KBM-7 (cell line): ENCODE measurements at regions not wholly inside any gene's neighbourhood (a gene's known extent, or its start where the extent isn't known, plus 50 kb on each side); places are given as distances from the start of the nearest gene placed in this dataset.

Experiments used
- DNase-seq: peaks from one replicate; pipeline ENCODE4 v3.0.0-alpha.2; 2015
- in situ Hi-C: fragments of 300-500 bp; cut with MboI; formaldehyde crosslinking; loops from 2 replicates; pipeline ENCODE4 v1.14.3; 2020; ENCODE audit warnings: low sequenced_read_pairs, low pct_unique_long_range_greater_than_20kb, mixed read lengths

DNA sequence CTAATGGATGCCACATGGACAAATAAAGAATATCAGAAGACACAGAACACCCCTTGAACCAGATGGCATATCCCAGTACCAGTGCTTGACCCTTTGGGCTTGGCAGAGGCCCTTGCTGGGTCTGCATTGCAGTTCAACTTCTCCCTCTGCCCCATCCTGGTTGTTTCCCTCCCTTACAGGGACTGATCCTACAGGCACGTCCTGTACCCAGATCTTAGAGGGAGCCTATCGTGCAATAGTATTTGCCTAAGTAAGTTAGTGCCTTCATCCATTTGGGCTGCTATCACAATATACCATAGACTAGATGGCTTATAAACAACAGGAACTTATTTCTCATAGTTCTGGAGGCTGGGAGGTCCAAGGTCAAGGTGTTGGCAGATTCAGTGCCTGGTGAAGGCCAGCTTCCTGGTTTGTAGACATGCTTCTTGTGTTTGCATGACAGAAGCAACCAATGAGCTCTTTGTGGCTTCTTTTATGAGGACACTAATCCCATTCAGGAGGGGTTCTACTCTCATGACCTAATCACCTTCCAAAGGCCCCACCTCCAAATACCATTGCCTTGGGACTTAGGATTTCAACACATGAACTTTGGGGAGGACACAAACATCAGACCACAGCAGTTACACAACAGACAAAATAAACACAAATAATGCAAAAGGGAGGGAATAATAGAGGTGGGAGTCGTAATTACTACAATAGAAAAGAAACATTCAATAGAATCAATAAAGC lies 146.5 kb upstream of the MSX1 start:
- in situ Hi-C loops = no loop called here
- peak; percentile 3 for DNase-seq

DNA sequence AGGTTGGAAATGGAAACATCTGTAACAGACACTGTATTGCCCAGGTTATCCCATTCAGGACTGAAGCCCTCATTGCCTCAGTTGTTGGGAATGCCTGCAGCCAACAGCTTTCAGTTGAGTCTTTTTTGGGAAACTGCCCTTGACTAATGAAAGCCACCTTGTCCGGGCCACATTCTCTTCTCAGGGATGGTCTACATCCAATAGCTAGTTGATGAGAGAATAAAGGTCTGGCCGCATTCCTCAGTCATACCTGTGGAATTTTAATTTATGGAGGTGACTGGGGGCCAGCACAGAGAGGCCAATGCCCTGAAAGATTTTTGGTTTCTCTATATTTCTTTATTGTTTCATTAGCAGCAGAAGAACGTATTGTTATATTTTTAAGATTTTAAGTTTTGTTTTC lies 147.6 kb upstream of the MSX1 start:
- no peak for DNase-seq
- in situ Hi-C loops = no loop called here

DNA sequence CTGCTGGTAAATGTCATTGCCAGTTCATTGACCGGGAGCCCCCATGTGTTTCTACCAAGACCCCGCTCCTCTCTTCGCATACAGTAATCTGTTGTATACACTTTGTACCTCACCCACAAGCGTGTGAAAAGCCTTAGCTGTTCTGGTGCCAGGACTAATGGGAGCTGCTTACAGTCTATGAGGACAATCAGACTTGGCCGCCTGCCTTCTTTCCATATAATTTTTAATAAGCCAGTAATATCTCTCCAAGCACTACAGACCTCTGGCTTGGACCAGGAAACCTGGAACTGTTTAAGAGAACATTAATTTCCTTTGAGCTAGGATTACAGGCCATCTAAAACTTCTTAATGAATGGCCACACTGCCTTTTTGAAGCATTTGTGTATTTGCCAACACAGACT lies 149.7 kb upstream of the MSX1 start:
- no peak for DNase-seq
- in situ Hi-C loops = no loop called here

DNA sequence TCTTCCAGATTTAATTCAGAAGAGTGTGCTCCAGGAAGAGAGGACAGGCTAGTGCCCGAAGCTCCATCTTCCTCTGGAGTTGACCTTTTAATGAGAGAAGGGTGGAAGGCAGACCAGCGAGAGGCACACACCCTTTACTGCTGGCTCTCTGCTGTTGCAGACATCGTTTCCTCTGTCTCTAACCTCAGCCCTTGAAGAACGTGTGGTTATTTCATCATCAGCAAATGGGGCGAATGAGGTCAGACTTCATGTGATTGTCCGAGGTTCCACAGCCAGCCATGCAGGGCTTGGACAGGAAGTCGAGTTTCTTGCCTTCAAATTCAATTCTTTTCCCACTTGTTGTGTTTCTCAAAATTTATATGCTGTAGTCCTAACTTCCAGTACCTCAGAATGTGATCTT lies 155.2 kb upstream of the MSX1 start:
- DNase-seq = no peak
- in situ Hi-C loops = no loop called here

DNA sequence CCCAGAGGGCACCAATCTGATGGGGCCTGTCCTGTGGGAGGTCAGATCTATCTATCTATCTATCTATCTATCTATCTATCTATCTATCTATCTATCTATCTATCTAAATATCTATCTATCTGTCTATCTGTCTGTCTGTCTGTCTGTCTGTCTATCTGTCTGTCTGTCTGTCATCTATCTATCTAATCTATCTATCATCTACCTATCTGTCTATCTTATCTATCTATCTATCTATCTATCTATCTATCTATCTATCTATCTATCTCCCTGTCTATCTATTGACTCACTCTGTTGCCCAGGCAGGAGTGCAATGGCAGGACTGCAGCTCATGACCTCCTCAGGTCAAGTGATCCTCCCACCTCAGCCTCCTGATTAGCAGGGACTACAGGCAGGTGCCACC lies 155.7 kb upstream of the STX18 start:
- in situ Hi-C loops = no loop called here
- no peak for DNase-seq

DNA sequence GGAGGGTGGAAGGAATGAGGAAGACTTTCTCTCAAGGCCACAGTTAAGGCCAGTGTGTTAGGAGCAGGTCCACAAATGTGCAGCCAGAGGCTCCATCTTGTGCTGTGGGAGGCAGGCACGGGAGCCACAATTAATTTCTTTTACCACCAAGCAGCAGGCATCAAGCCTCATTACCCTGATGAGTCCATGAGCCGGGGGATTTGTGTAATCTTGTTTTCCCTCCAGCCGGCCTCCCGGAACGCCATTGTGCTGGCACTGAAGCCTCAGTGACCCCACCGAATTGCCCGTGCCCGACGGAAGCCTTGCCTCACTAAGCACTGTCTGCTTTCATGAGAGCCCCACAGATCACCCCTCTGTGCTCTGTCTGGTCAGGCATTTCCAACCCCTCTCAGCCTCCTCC lies 154.7 kb upstream of the STX18 start:
- in situ Hi-C loops = no loop called here
- no peak for DNase-seq

DNA sequence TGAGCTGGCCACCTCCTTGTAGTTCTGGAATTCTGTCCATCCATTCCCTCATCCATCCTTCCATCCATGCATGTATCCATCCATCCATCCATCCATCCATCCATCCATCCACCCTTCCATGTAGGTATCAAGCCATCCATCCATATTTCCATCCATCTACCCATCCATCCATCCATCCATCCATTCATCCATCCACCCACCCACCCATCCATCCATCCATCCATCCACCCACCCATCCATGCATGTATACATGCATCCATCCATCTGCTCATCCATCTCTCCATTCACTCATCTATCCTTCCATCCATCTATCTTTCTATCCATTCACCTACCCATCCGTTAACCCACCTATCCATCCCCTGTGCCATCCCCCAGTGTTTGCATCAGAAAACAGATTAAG lies 153.6 kb upstream of the STX18 start:
- no peak for DNase-seq
- in situ Hi-C loops = no loop called here

DNA sequence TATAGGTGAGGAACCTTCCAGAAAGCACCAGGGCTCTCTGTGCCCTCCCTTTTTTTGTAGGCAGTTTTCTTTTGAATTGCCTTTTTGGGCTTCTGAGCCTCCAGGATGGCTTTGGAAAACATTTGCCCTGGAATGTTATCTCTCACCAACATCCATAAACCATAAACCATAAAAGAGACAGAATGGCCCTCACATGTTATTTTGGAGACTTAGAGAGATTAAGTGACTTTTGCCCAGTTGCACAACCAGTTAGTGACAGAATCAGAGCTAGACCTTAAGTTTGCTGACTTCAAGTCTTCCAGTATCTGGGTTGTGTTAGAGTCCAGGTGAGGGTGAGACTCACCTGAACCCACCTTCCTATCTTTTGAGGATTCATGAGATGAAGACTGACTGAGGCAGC lies 153.0 kb upstream of the STX18 start:
- in situ Hi-C loops = no loop called here
- no peak for DNase-seq

DNA sequence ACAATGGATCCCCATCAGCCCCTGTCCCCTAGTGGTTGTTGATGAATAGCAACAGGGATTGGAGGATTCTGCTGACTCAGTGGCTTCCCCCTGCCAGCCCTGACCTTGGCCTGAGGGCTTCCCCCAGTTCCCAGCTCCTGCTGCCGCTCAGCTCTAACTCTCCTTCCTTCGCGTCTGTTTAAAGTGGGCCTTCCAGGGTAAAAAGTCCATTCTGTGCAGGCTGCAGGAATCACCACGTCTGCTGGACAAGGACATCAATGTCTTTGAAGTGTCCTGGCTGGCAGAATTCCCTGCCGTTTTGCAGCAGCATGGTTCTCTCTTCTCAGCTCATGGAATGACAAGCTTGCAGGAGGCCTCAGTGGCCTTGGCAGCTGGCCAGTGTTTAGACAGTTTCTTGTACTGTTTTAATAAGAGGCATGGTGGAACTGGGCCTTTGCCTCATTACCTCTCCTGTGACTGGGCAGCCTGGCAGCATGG lies 152.5 kb upstream of the STX18 start:
- in situ Hi-C loops = no loop called here
- no peak for DNase-seq

DNA sequence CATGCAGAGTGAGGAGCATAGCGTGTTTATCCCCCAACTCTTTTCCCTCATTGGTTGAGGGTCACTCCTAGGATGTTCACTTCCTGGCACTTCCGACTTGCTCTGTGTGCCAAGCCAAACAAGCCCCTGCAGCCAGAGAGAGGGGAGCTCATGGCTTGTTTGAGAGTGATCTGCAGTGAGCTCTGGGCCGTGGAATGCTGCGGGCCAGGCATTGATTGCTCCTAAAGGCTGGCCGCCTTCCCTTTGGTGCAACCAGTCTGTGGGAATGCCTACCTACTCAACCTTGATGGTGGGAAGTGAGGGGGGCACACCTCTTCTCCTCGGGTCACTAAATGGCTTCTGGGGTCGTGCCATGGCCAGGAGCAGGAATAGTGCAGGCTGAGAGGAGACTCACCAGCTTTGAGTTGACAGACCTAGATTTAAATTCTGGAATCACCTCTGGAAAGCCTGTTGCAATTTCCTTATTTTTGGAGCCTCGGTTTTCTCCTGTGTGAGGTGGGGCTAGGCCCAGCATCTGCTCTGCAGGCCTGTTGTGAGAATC lies 152.0 kb upstream of the STX18 start:
- no peak for DNase-seq
- in situ Hi-C loops = no loop called here

DNA sequence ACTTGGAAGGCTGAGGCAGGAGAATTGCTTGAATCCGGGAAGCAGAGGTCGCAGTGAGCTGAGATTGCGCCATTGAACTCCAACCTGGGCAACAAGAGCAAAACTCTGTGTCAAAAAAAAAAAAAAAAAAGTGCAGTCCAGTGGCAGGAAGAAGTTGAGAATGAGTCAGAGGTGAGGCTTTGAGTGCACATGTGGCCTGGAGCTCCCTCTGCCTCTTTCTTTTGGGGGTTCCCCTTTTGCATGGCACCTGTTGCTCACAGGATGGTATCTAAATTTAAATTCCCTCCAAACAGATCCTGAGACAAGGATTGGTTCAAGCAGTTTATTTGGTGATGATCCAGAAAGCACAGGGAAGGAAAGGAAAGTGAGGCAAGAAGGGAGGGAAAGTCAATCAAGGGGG lies 151.4 kb upstream of the STX18 start:
- no peak for DNase-seq
- in situ Hi-C loops = no loop called here

DNA sequence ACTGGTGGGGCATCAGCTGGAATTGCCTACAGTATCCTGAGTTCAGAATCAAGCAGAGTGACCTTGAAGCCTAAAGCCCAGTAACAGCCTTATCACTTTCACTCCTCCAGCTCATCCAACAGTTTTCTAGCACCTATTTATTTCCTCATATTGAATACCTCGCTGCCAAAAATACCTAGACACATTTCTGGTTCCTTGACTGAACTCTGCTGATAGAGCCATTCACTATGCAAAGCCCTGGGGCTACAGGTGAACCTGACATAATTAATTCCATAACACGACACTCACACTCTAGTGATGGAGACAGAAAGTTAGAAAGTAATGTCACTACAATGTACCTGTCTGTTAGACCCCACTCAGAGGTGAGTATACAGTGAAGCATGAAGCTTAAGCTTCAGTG lies 149.0 kb upstream of the STX18 start:
- DNase-seq = no peak
- in situ Hi-C loops = no loop called here

DNA sequence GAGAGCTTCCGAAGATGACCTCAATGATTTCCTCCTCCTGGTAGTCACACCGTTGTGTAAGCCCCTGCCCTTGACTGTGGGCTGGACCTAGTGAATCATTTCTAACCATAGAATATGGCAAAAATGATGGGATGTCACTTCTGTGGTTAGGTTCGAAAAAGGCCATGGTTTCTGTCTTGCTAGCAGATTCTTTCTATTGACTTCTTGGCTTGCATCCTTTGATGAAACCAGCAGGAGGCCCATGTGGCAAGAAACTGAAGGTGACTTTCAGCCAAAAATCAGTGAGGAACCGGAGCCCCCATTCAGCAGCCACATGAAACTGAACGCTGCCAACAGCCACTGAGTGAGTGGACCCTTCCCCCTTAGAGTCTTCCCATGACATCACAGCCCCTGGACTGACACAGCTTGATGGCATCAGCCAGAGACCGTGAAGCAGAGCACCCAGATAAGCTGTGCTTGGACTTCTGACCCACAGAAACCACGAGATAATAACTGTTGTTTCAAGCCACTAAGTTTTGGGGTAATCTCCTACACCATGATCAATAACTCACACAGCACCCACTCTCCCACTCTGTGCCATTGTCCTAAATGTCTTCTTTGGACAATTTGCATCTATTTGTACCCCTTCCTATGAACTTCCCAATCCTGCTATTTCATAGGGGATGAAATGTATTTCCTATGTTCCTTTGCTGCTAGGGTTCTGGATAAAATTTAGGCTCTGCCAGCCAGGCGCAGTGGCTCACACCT lies 148.0 kb upstream of the STX18 start:
- DNase-seq = no peak
- in situ Hi-C loops = no loop called here

DNA sequence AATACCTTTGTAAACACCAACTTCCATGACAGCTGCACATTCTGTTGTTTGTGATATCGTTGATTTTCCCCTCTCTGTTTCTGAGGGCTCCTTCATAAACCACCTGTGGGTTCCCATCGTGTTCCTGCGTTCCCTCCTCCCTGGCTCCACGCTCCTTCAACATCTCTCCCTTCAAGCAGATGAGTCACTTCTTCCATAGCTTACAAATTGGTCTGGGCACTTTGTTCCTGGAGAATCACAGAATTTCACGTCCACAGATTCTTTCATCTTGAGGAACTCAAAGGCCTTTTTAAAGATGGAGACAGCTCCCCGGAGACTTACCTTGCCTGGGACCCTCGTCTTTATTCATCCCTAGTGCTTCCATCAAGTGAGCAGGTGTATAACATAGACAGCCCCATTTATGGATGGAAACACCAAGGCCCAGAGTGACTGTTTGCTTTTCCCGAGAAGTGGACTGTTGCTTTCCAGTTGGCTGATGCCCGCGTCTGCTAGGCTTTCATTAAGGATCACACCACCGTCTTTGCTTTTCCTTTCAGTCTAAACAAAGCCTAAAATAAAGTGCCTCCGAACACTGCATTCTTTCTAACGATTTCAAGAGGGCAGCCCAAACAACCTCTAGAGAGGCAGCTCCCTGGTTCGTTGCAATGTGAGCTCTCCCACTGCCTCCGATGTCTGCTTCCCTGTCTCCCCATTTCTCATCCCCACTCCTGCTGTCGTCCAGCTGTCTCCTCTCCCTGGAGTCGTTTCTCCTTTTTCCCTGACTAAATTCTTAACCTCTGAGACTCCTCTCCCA lies 146.3 kb upstream of the STX18 start:
- DNase-seq = no peak
- in situ Hi-C loops = no loop called here

DNA sequence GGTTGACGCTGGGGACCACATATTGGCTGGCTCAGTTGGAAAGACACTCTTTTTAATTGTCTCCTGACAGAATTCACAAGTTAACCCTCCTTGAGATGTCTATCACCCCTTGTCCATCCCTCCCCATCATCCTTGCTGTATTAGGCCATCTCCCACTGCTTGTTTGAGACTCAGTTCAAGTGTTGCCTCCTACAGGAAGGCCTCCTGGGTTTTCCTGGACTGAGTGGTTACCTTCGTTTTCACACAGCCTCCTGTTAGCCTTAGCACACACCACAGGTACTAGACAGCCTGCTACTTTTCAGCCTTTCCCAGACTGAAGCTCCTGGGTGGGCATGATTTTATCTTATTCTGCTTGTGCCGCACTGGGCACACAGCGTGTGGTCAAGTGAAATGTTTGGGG lies 145.3 kb upstream of the STX18 start:
- DNase-seq = no peak
- in situ Hi-C loops = no loop called here

DNA sequence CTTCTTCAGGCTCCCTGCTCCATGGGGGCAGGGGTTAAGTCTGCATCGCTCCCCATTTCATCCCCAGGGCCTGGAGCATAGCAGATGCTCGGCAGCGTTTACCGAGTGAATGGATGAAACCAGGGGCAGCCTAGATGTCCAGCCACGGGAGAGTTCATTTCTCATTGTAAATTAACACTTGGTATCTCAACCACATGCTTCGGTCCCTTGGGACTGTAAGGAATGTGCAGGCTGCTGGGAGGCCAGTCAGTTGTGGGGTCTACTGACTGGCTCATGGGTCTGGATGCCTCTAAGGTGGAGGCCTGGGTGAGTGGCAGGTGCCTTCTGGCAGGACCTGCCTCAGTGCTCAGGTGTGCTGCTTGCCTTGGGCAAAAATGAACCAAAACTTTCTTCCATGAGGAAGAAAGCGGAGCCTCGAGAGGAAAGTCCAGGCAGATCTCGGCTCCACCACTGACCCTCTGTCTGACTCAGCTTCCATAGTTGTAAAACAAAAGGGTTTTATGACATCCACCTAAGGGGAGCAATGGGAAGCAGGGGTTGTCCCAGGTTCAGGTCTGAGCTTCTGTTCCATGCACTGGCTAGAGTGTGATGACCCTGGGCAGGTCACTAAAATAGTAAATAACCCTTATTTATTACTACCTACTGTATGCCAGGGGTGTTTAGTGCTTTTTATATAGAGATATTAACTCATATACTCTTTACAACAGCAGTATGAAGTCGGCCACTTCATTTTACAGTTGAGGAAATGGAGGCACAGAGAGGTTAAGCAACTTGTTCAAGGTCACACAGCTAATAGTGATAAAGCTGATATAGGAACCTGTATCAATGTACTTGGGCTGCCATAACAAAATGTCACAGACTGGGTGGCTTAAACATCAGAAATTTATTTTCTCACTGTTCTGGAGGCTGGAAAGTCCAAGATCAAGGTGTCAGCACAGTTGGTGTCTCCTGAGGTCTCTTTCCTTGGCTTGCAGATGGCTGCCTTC lies 144.3 kb upstream of the STX18 start:
- DNase-seq = no peak
- in situ Hi-C loops = no loop called here

DNA sequence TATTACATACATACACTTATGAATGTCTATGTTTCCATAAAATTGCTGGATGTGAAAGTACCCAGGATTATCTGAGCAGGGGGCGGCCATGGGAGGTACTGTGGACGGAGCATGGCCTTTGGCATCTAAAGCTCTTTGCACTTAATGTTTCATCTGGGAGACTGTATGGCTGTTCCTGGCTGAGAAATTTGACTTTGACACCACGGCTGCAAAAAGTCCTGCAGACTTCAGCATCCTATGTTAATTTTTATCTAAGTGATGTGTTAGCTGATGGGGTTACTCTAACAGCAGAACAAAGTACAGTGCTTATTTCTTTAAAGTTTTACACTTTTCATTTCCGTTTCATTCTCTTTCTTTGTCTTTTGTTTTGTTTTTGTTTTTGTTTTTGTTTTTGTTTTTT lies 139.8 kb upstream of the STX18 start:
- in situ Hi-C loops = no loop called here
- no peak for DNase-seq

DNA sequence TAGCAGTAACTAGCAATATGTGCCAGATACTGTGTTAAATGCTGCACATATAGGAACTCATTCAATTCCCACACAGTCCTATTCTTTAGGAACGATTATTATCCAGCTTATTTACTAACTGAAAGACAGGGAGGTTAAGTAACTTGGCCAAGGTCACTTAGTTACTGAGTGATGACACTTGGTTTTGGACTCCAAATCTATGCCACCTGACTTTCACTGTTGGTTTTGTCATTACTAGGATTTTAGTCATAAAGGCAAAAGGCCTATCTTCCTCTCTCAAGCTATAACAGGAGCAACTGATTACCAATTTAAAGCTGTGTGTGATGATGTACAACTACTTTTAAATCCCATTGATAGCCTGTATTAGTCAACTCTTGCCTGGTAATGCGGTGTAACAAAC lies 138.9 kb upstream of the STX18 start:
- no peak for DNase-seq
- in situ Hi-C loops = no loop called here

DNA sequence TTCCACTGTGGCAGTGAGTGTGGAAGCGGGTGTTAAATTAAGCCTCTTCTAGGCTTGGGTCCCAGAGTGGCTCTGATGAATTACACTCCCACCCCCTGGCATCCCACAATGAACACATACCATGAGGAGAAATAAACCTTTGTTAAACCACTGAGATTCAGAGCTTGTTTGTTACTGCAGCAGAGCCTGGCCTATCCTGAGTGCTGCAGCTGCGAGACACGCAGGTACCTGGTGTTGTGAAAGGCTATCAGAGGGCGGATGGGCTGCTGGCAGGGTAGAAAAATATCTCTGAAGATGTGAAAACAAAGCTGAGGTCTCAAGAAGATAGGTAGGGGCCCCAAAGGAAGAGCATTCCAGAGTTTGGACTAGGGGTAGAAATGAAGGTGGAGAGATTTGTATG lies 138.4 kb upstream of the STX18 start:
- in situ Hi-C loops = no loop called here
- no peak for DNase-seq
